ENCODE measurements at regions not wholly inside any gene's neighbourhood (a gene's known extent, or its start where the extent isn't known, plus 50 kb on each side); places are given as distances from the start of the nearest gene placed in this dataset.

- POLR2A ChIA-PET = no interaction called here
- TF ChIP-seq CTCF (IDR thresholded peaks at IDR 0.05; ENCODE audit: control extremely low read depth, extremely low read depth, low read depth, missing control alignments) = no peak
- CTCF ChIA-PET = interaction anchor here (1.8 kb wide), 1 partner anchor 11 kb away, joined by 4 read pairs; no protein-coding TSS in a partner anchor
- no peak for DNase-seq (ENCODE audit: extremely low spot score)
These were observed 216.3 kb upstream of the TARS1 start for GRCh38 chr5:33224285-33224961.

- POLR2A ChIA-PET = no interaction called here
- no peak for DNase-seq (ENCODE audit: extremely low spot score)
- CTCF ChIA-PET = no interaction called here
- no peak for TF ChIP-seq CTCF (IDR thresholded peaks at IDR 0.05; ENCODE audit: control extremely low read depth, extremely low read depth, low read depth, missing control alignments)
These were observed 213.5 kb upstream of the TARS1 start for GRCh38 chr5:33227247-33227646.

GRCh38 chr5:33227746-33228145, 213.0 kb upstream of the TARS1 start:
- ChIA-PET POLR2A (no interaction called here), CTCF (interaction anchor here (1.0 kb wide), 1 partner anchor 11 kb away, joined by 3 read pairs; no protein-coding TSS in a partner anchor)
- no peak for TF ChIP-seq CTCF (IDR thresholded peaks at IDR 0.05; ENCODE audit: control extremely low read depth, extremely low read depth, low read depth, missing control alignments)
- DNase-seq (ENCODE audit: extremely low spot score) = no peak

GRCh38 chr5:33228149-33228548, 212.6 kb upstream of the TARS1 start:
- TF ChIP-seq CTCF (IDR thresholded peaks at IDR 0.05; ENCODE audit: control extremely low read depth, extremely low read depth, low read depth, missing control alignments) = no peak
- DNase-seq (ENCODE audit: extremely low spot score) = no peak
- CTCF ChIA-PET = interaction anchor here (1.0 kb wide), 1 partner anchor 11 kb away, joined by 3 read pairs; no protein-coding TSS in a partner anchor
- POLR2A ChIA-PET = no interaction called here

GRCh38 chr5:33229216-33229615, 211.5 kb upstream of the TARS1 start:
- TF ChIP-seq CTCF (IDR thresholded peaks at IDR 0.05; ENCODE audit: control extremely low read depth, extremely low read depth, low read depth, missing control alignments) = no peak
- CTCF ChIA-PET = no interaction called here
- POLR2A ChIA-PET = no interaction called here
- DNase-seq (ENCODE audit: extremely low spot score) = no peak

GRCh38 chr5:33230467-33231078, 210.2 kb upstream of the TARS1 start:
- DNase-seq (ENCODE audit: extremely low spot score) = no peak
- no peak for TF ChIP-seq CTCF (IDR thresholded peaks at IDR 0.05; ENCODE audit: control extremely low read depth, extremely low read depth, low read depth, missing control alignments)
- ChIA-PET CTCF (no interaction called here), POLR2A (no interaction called here)

Data from GM10248 (cell line).